GM12891 (cell line): ENCODE measurements at regions not wholly inside any gene's neighbourhood (a gene's known extent, or its start where the extent isn't known, plus 50 kb on each side); places are given as distances from the start of the nearest gene placed in this dataset.
"Not testable (repeated sequence)": the region's sequence is repeated elsewhere in the genome, so short reads cannot be mapped to it uniquely, and the experiment has no call there.

ENCODE experiments used
- POLR2A ChIP-seq: IDR thresholded peaks from 2 replicates; pipeline ENCODE4 v1.6.1; 2011; ENCODE audit warnings: low read depth, low read length, control low read depth
- POLR2AphosphoS5 ChIP-seq: IDR thresholded peaks from 2 replicates; pipeline ENCODE4 v1.6.1; 2011; ENCODE audit warnings: low read depth, low read length, control low read depth
- POU2F2 ChIP-seq: IDR thresholded peaks from 2 replicates; pipeline ENCODE4 v1.6.1; 2011; ENCODE audit warnings: low read depth, mild to moderate bottlenecking, control low read depth, low read length, moderate library complexity
- TAF1 ChIP-seq: IDR thresholded peaks from 2 replicates; pipeline ENCODE4 v1.6.1; 2011; ENCODE audit warnings: low read depth, low read length, control low read depth

GRCh38 chr4:164100741-164101365 is 606.4 kb downstream of the TMA16 start:
- not testable (repeated sequence) for TF ChIP-seq POLR2AphosphoS5, TAF1, POU2F2, POLR2A
